Ovary (tissue), 7 donors: ENCODE measurements at regions not wholly inside any gene's neighbourhood (a gene's known extent, or its start where the extent isn't known, plus 50 kb on each side); places are given as distances from the start of the nearest gene placed in this dataset.

Source experiments
- DNase-seq, 5 donors: peaks; one replicate each; pipeline ENCODE4 v3.0.0-alpha.2; 2019 to 2020
- H3K27ac ChIP-seq, 2 donors: fragments of 200-600 bp; one replicate each; pipeline versions ENCODE4 v1.5.1 to v1.8.0; 2019 to 2022
- H3K27me3 ChIP-seq: fragments of 200-600 bp; one replicate; pipeline ENCODE4 v1.8.0; 2022
- H3K36me3 ChIP-seq: fragments of 200-600 bp; sonication (generic); one replicate; pipeline ENCODE4 v1.5.1; 2019
- H3K4me1 ChIP-seq: one replicate; pipeline ENCODE4 v1.8.1; 2013; ENCODE audit warnings: mild to moderate bottlenecking, moderate library complexity; ENCODE audit not compliant: insufficient read depth
- H3K4me3 ChIP-seq: fragments of 200-600 bp; sonication (generic); one replicate; pipeline ENCODE4 v1.5.1; 2017
- H3K9me3 ChIP-seq, 2 donors: fragments of 200-600 bp in 1 of 2; sonication (generic) in 1 of 2; one replicate each; pipeline versions ENCODE4 v1.5.1 to v1.8.1; 2013 to 2019; ENCODE audit warnings: mild to moderate bottlenecking in 1 of 2, moderate library complexity in 1 of 2
- CTCF ChIP-seq, 3 donors: fragments of 450-650 bp in 2 of 3; fragments of 200-600 bp in 1 of 3; IDR thresholded peaks; one replicate each; pipeline versions ENCODE4 v1.5.1 to v1.8.0; 2016 to 2022; ENCODE audit warnings: antibody characterized with exemption in 3 of 3, mild to moderate bottlenecking in 1 of 3
- EP300 ChIP-seq: sonication (generic); formaldehyde crosslinking; IDR thresholded peaks from one replicate; pipeline ENCODE4 v1.6.1; 2017; ENCODE audit warnings: antibody characterized with exemption
- POLR2A ChIP-seq: fragments of 450-650 bp; IDR thresholded peaks from one replicate; pipeline ENCODE4 v1.6.1; 2017; ENCODE audit warnings: antibody characterized with exemption, mild to moderate bottlenecking, moderate library complexity
- WGBS, 3 donors: extraction: QIAGEN DNeasy Blood & Tissue Kit in 1 of 3; methylation state at CpG; one replicate each; pipeline versions ENCODE4 v1.1.5 to v1.1.7; 2013 to 2017; 5-methylcytosine and 5-hydroxymethylcytosine counted together
- intact Hi-C, 4 donors: fragments of 100-400 bp; cut with DNase I; formaldehyde crosslinking; loops; one replicate each; pipeline versions ENCODE4 v1.11.0 to v1.15.1; 2022 to 2023
- donor health status: DM: no; HTN: no; CAD: no; lungs with moderate emphysema.
- donor health status: DM: no; HTN: no; CAD: no.
- donor health status: Bipolar disorder and iron deficiency.
- donor health status: DM: no; HTN: no; CAD: no.
- donor health status: DM: yes; HTN: yes; CAD: no.

- Histone ChIP-seq H3K27ac (no peak overlapping the region), H3K27me3 (no peaks in the 10 kb centered on the region), H3K4me1 (no peaks in the 10 kb centered on the region), H3K9me3 (no peaks in the 10 kb centered on the region), H3K36me3 (no peaks in the 10 kb centered on the region), H3K4me3 (no peak overlapping the region)
- 16 to 46% (median 22%) methylated on average over 15 of the region's 15 CpGs for WGBS, 3 donors
- intact Hi-C loops: no loop called here
- TF ChIP-seq CTCF (IDR thresholded peaks at IDR 0.05) (no peak), EP300 (no peak), POLR2A (no peak)
- no peak for DNase-seq
Measured at GRCh38 chr2:236317938-236318396, 53.8 kb upstream of the ASB18 start.

GRCh38 chr2:236318401-236318800, 54.2 kb upstream of the ASB18 start:
- H3K4me3 ChIP-seq: no peak overlapping the region
- WGBS, 3 donors: 74 to 86% (median 83%) methylated on average over 5 of the region's 5 CpGs
- H3K36me3 ChIP-seq: no peaks in the 10 kb centered on the region
- H3K4me1 ChIP-seq: no peaks in the 10 kb centered on the region
- H3K27me3 ChIP-seq: no peaks in the 10 kb centered on the region
- no peaks in the 10 kb centered on the region for H3K9me3 ChIP-seq
- no peak for DNase-seq
- H3K27ac ChIP-seq: no peak overlapping the region
- no peak for TF ChIP-seq EP300
- TF ChIP-seq CTCF (IDR thresholded peaks at IDR 0.05): no peak
- no peak for TF ChIP-seq POLR2A
- intact Hi-C loops: no loop called here

GRCh38 chr2:236319036-236319435, 54.8 kb upstream of the ASB18 start:
- intact Hi-C loops: no loop called here
- H3K4me1 ChIP-seq: no peaks in the 10 kb centered on the region
- no peak overlapping the region for H3K4me3 ChIP-seq
- no peaks in the 10 kb centered on the region for H3K27me3 ChIP-seq
- 87 to 97% (median 93%) methylated on average over 9 of the region's 9 CpGs for WGBS, 3 donors
- TF ChIP-seq POLR2A: no peak
- no peak for TF ChIP-seq EP300
- no peak for TF ChIP-seq CTCF (IDR thresholded peaks at IDR 0.05)
- no peak for DNase-seq
- H3K36me3 ChIP-seq: no peaks in the 10 kb centered on the region
- no peaks in the 10 kb centered on the region for H3K9me3 ChIP-seq
- no peak overlapping the region for H3K27ac ChIP-seq

GRCh38 chr2:236321415-236321814, 57.2 kb upstream of the ASB18 start:
- WGBS, 3 donors: 96 to 100% (median 99%) methylated on average over 5 of the region's 5 CpGs
- Histone ChIP-seq H3K27me3 (no peaks in the 10 kb centered on the region), H3K36me3 (no peaks in the 10 kb centered on the region), H3K27ac (no peak overlapping the region), H3K4me1 (no peaks in the 10 kb centered on the region), H3K4me3 (no peak overlapping the region), H3K9me3 (no peaks in the 10 kb centered on the region)
- intact Hi-C loops: no loop called here
- TF ChIP-seq CTCF (IDR thresholded peaks at IDR 0.05) (no peak), POLR2A (no peak), EP300 (no peak)
- DNase-seq: no peak
